ENCODE measurements at regions not wholly inside any gene's neighbourhood (a gene's known extent, or its start where the extent isn't known, plus 50 kb on each side); places are given as distances from the start of the nearest gene placed in this dataset.

- Histone ChIP-seq H3K9me3 (ENCODE audit: control insufficient read depth, insufficient read depth, low read depth, low read length) (no peaks in the 10 kb centered on the region), H3K27ac (ENCODE audit: low read length) (no peak overlapping the region), H3K27me3 (ENCODE audit: control insufficient read depth, insufficient read depth, low read length) (no peaks in the 10 kb centered on the region), H3K4me1 (ENCODE audit: control insufficient read depth, insufficient read depth, low read length) (no peaks in the 10 kb centered on the region), H3K36me3 (ENCODE audit: control insufficient read depth, insufficient read depth, low read length) (no peaks in the 10 kb centered on the region), H3K4me3 (ENCODE audit: low read depth in 2 of 2, low read length in 2 of 2) (no peak overlapping the region)
- intact Hi-C loops (cut with micrococcal nuclease; ENCODE audit: unreplicated experiment) = no loop called here
- CTCF ChIA-PET = no interaction called here
- POLR2A ChIA-PET = no interaction called here
- in situ Hi-C loops (cut with HindIII; ENCODE audit: low pct_unique_long_range_greater_than_20kb, low sequenced_read_pairs) = no loop called here
- no TSS peak for BruUV-seq (replicated peaks)
- DNase-seq (ENCODE audit: low read depth, low spot score) = no peak
- ATAC-seq = no peak
- no peak for TF ChIP-seq TCF7L2 (IDR thresholded peaks at IDR 0.05; ENCODE audit: low read depth, low read length)
- no peak for TF ChIP-seq REST (IDR thresholded peaks at IDR 0.05; ENCODE audit: insufficient read depth in 1 of 2, low read depth in 2 of 2, low read length in 1 of 2)
- TF ChIP-seq, protein P1, sequence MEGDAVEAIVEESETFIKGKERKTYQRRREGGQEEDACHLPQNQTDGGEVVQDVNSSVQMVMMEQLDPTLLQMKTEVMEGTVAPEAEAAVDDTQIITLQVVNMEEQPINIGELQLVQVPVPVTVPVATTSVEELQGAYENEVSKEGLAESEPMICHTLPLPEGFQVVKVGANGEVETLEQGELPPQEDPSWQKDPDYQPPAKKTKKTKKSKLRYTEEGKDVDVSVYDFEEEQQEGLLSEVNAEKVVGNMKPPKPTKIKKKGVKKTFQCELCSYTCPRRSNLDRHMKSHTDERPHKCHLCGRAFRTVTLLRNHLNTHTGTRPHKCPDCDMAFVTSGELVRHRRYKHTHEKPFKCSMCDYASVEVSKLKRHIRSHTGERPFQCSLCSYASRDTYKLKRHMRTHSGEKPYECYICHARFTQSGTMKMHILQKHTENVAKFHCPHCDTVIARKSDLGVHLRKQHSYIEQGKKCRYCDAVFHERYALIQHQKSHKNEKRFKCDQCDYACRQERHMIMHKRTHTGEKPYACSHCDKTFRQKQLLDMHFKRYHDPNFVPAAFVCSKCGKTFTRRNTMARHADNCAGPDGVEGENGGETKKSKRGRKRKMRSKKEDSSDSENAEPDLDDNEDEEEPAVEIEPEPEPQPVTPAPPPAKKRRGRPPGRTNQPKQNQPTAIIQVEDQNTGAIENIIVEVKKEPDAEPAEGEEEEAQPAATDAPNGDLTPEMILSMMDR (IDR thresholded peaks at IDR 0.05) = no peak
- TF ChIP-seq SIN3A (IDR thresholded peaks at IDR 0.05; ENCODE audit: borderline replicate concordance, insufficient read depth, low read depth, low read length) = no peak
- TF ChIP-seq POLR2AphosphoS5 (IDR thresholded peaks at IDR 0.05; ENCODE audit: low read depth, low read length) = no peak
Measured at GRCh38 chr11:113629562-113629961, 76.5 kb downstream of the TMPRSS5 start.

GRCh38 chr11:113628912-113629311 is 77.2 kb downstream of the TMPRSS5 start:
- DNase-seq (ENCODE audit: low read depth, low spot score) (no peak), ATAC-seq (no peak)
- ChIA-PET POLR2A (interaction anchor here (0.6 kb wide), 1 partner anchor 333 kb away, joined by 5 read pairs; no protein-coding TSS in a partner anchor), CTCF (no interaction called here)
- Histone ChIP-seq H3K27me3 (ENCODE audit: control insufficient read depth, insufficient read depth, low read length) (no peaks in the 10 kb centered on the region), H3K27ac (ENCODE audit: low read length) (no peak overlapping the region), H3K9me3 (ENCODE audit: control insufficient read depth, insufficient read depth, low read depth, low read length) (no peaks in the 10 kb centered on the region), H3K36me3 (ENCODE audit: control insufficient read depth, insufficient read depth, low read length) (no peaks in the 10 kb centered on the region), H3K4me3 (ENCODE audit: low read depth in 2 of 2, low read length in 2 of 2) (no peak overlapping the region), H3K4me1 (ENCODE audit: control insufficient read depth, insufficient read depth, low read length) (no peaks in the 10 kb centered on the region)
- in situ Hi-C loops (cut with HindIII; ENCODE audit: low pct_unique_long_range_greater_than_20kb, low sequenced_read_pairs) (no loop called here), intact Hi-C loops (cut with micrococcal nuclease; ENCODE audit: unreplicated experiment) (no loop called here)
- BruUV-seq (replicated peaks) = no TSS peak
- TF ChIP-seq, protein P1 (IDR thresholded peaks at IDR 0.05) = no peak

DNA sequence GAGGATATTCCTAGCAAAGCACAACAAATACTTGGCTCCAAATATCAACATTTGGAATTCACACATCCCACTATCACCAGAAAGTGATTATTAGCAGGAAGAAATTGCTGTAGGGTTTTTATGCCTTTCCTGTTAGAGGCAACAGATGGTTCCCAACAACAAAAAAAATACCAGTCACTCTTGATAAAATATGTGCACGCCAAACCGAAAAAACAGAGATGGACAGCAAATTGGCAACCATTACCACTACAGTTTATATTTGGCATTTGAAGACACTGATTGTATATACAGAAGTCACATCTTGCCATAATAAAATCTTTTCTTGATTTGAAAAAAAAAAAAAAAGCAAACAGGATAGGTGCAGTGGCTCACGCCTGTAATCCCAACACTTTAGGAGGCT is 78.2 kb downstream of the TMPRSS5 start:
- no peak overlapping the region for H3K27ac ChIP-seq (ENCODE audit: low read length)
- intact Hi-C loops (cut with micrococcal nuclease; ENCODE audit: unreplicated experiment) = no loop called here
- ATAC-seq (no peak), DNase-seq (ENCODE audit: low read depth, low spot score) (no peak)
- no TSS peak for BruUV-seq (replicated peaks)
- CTCF ChIA-PET = no interaction called here
- H3K27me3 ChIP-seq (ENCODE audit: control insufficient read depth, insufficient read depth, low read length) = no peaks in the 10 kb centered on the region
- H3K9me3 ChIP-seq (ENCODE audit: control insufficient read depth, insufficient read depth, low read depth, low read length) = no peaks in the 10 kb centered on the region
- no peak overlapping the region for H3K4me3 ChIP-seq (ENCODE audit: low read depth in 2 of 2, low read length in 2 of 2)
- no peak for TF ChIP-seq POLR2AphosphoS5 (IDR thresholded peaks at IDR 0.05; ENCODE audit: low read depth, low read length)
- TF ChIP-seq REST (IDR thresholded peaks at IDR 0.05; ENCODE audit: insufficient read depth in 1 of 2, low read depth in 2 of 2, low read length in 1 of 2) = no peak
- TF ChIP-seq, protein P1 (IDR thresholded peaks at IDR 0.05) = no peak
- TF ChIP-seq TCF7L2 (IDR thresholded peaks at IDR 0.05; ENCODE audit: low read depth, low read length) = no peak
- no peak for TF ChIP-seq SIN3A (IDR thresholded peaks at IDR 0.05; ENCODE audit: borderline replicate concordance, insufficient read depth, low read depth, low read length)
- no peaks in the 10 kb centered on the region for H3K36me3 ChIP-seq (ENCODE audit: control insufficient read depth, insufficient read depth, low read length)
- in situ Hi-C loops (cut with HindIII; ENCODE audit: low pct_unique_long_range_greater_than_20kb, low sequenced_read_pairs) = no loop called here
- POLR2A ChIA-PET = no interaction called here
- H3K4me1 ChIP-seq (ENCODE audit: control insufficient read depth, insufficient read depth, low read length) = no peaks in the 10 kb centered on the region
